ENCODE measurements at regions not wholly inside any gene's neighbourhood (a gene's known extent, or its start where the extent isn't known, plus 50 kb on each side); places are given as distances from the start of the nearest gene placed in this dataset.

DNA sequence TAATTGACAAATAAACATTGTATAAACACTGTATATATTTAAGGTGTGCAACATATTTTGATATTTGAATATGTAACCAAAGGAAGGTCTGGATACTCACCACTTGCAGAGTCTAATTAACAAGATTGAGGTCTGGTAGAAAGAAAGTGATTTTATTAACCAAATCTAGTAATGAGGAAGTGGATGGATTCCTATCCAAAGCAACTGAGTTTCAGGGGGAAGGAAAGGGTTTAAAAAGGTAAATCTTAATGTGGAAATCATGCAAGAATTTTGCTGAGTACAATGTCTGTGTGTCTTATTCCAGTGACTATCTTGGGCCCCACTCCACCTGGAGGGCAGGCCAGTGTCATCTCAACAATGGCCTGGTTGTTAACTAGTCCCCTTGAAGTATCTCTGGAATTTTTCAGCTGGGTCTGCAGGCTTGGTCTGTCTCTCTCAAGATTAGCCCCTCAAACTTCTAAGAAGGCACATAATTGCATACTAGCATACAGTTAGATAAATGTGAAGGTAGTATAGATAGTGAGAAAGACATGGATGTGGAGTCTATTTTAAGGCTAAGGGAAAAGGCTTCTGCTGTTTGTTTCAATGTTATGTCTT, 262.7 kb upstream of the RGS18 start:
- Mint-ChIP-seq H3K27ac (no peak overlapping the region), H3K36me3 (no peaks in the 10 kb centered on the region), H3K27me3 (ENCODE audit: insufficient read depth, low read depth) (peaks cover 2% of the 10 kb centered on the region), H3K4me3 (no peak overlapping the region), H3K4me1 (peaks cover 5% of the 10 kb centered on the region), H3K9me3 (peaks cover 3% of the 10 kb centered on the region)
- H3K36me3 ChIP-seq, result no peaks in the 10 kb centered on the region
- H3K9me3 ChIP-seq (ENCODE audit: low read depth), result no peaks in the 10 kb centered on the region
- no peak overlapping the region for H3K27ac ChIP-seq
- H3K27me3 ChIP-seq, result no peaks in the 10 kb centered on the region
- TF ChIP-seq, protein P1, sequence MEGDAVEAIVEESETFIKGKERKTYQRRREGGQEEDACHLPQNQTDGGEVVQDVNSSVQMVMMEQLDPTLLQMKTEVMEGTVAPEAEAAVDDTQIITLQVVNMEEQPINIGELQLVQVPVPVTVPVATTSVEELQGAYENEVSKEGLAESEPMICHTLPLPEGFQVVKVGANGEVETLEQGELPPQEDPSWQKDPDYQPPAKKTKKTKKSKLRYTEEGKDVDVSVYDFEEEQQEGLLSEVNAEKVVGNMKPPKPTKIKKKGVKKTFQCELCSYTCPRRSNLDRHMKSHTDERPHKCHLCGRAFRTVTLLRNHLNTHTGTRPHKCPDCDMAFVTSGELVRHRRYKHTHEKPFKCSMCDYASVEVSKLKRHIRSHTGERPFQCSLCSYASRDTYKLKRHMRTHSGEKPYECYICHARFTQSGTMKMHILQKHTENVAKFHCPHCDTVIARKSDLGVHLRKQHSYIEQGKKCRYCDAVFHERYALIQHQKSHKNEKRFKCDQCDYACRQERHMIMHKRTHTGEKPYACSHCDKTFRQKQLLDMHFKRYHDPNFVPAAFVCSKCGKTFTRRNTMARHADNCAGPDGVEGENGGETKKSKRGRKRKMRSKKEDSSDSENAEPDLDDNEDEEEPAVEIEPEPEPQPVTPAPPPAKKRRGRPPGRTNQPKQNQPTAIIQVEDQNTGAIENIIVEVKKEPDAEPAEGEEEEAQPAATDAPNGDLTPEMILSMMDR (IDR thresholded peaks at IDR 0.05), result no peak
- TF ChIP-seq EZH2phosphoT487 (IDR thresholded peaks at IDR 0.05) (no peak), EZH2 (IDR thresholded peaks at IDR 0.05) (no peak)
- peak; percentile 31 for DNase-seq (ENCODE audit: low spot score)
- no peaks in the 10 kb centered on the region for H3K79me2 ChIP-seq (ENCODE audit: low read depth)
- no peaks in the 10 kb centered on the region for H4K20me1 ChIP-seq (ENCODE audit: low read depth)
- no peak overlapping the region for H3K9ac ChIP-seq
- H3K4me3 ChIP-seq, result no peak overlapping the region
- H3K4me2 ChIP-seq, result no peak overlapping the region
- H3K4me1 ChIP-seq, result peaks cover 7% of the 10 kb centered on the region
- H3F3A ChIP-seq (ENCODE audit: low read depth), result no peaks in the 10 kb centered on the region
- H2AFZ ChIP-seq (replicated peaks), result no peak overlapping the region

DNA sequence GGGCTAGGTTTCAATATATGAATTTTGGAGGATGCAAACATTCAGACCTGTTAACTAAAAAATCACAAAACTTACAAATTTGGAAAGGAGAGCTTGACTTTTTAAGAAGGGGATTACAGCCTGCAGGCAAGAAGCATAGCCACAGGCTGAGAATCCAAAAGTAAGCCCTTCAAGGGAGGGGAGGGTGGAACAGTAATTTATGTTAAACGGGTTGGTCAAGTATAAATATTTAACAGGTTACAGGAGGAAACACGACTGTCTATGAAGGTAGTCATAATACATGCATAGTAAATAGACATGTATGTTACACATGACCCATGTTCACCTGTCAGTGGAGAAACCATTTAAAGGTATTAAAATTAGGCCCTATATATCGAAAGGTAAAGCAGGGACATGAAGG, 261.1 kb upstream of the RGS18 start:
- Histone ChIP-seq H2AFZ (replicated peaks) (no peak overlapping the region), H3K9ac (no peak overlapping the region), H3K4me1 (peaks cover 7% of the 10 kb centered on the region), H4K20me1 (ENCODE audit: low read depth) (no peaks in the 10 kb centered on the region), H3K4me2 (no peak overlapping the region), H3K4me3 (no peak overlapping the region), H3K79me2 (ENCODE audit: low read depth) (no peaks in the 10 kb centered on the region), H3K36me3 (no peaks in the 10 kb centered on the region), H3K27me3 (no peaks in the 10 kb centered on the region), H3F3A (ENCODE audit: low read depth) (no peaks in the 10 kb centered on the region), H3K9me3 (ENCODE audit: low read depth) (no peaks in the 10 kb centered on the region), H3K27ac (no peak overlapping the region)
- H3K4me3 Mint-ChIP-seq, result no peak overlapping the region
- H3K36me3 Mint-ChIP-seq, result no peaks in the 10 kb centered on the region
- peaks cover 5% of the 10 kb centered on the region for H3K4me1 Mint-ChIP-seq
- no peak for TF ChIP-seq EZH2phosphoT487 (IDR thresholded peaks at IDR 0.05)
- TF ChIP-seq EZH2 (IDR thresholded peaks at IDR 0.05), result no peak
- TF ChIP-seq, protein P1 (IDR thresholded peaks at IDR 0.05), result no peak
- no peak for DNase-seq (ENCODE audit: low spot score)
- no peak overlapping the region for H3K27ac Mint-ChIP-seq
- H3K9me3 Mint-ChIP-seq, result peaks cover 3% of the 10 kb centered on the region
- H3K27me3 Mint-ChIP-seq (ENCODE audit: insufficient read depth, low read depth), result no peaks in the 10 kb centered on the region

DNA sequence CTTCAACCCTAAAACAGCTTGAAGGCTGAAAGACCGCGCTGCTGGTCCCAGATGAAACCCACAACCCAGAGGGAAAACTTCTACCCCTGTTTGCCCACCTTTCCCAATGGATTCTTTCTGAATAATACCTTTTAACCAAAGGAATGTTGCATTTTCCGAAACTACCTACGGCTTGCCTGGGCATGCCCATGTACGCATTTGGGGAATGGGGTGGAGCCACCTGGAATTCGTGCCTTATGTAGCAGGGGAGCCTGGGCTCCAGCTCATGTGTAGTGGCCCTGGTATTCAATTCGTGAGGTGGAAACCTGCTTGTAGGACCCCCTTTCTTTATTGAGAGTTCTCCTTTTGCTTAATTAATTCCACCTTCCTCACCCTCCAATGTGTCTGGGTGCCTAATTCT, 256.6 kb upstream of the RGS18 start:
- Histone ChIP-seq H4K20me1 (ENCODE audit: low read depth) (no peaks in the 10 kb centered on the region), H3K27me3 (no peaks in the 10 kb centered on the region), H3K4me1 (peaks cover 16% of the 10 kb centered on the region), H3K4me2 (no peak overlapping the region), H3K9ac (no peak overlapping the region), H3F3A (ENCODE audit: low read depth) (peaks cover 11% of the 10 kb centered on the region), H2AFZ (replicated peaks) (peak overlapping the region; percentile 1), H3K27ac (no peak overlapping the region), H3K4me3 (no peak overlapping the region), H3K36me3 (no peaks in the 10 kb centered on the region), H3K79me2 (ENCODE audit: low read depth) (no peaks in the 10 kb centered on the region), H3K9me3 (ENCODE audit: low read depth) (no peaks in the 10 kb centered on the region)
- H3K27ac Mint-ChIP-seq, result no peak overlapping the region
- DNase-seq (ENCODE audit: low spot score), result no peak
- TF ChIP-seq, protein P1 (IDR thresholded peaks at IDR 0.05), result no peak
- TF ChIP-seq EZH2 (IDR thresholded peaks at IDR 0.05) (no peak), EZH2phosphoT487 (IDR thresholded peaks at IDR 0.05) (no peak)
- H3K9me3 Mint-ChIP-seq, result no peaks in the 10 kb centered on the region
- H3K4me1 Mint-ChIP-seq, result peaks cover 8% of the 10 kb centered on the region
- no peaks in the 10 kb centered on the region for H3K27me3 Mint-ChIP-seq (ENCODE audit: insufficient read depth, low read depth)
- no peak overlapping the region for H3K4me3 Mint-ChIP-seq
- no peaks in the 10 kb centered on the region for H3K36me3 Mint-ChIP-seq
